ENCODE measurements at regions not wholly inside any gene's neighbourhood (a gene's known extent, or its start where the extent isn't known, plus 50 kb on each side); places are given as distances from the start of the nearest gene placed in this dataset.
A peak's percentile ranks its signal among the peaks of the same experiment; 100 is the strongest.
"Not testable (repeated sequence)": the region's sequence is repeated elsewhere in the genome, so short reads cannot be mapped to it uniquely, and the experiment has no call there.

- DNase-seq (ENCODE audit: low read depth) = no peak
Observed at GRCh38 chr2:155902635-155903034, 429.9 kb downstream of the NR4A2 start.

GRCh38 chr2:155895016-155895415 is 437.5 kb downstream of the NR4A2 start:
- peak; percentile 35 for DNase-seq (ENCODE audit: low read depth)

- not testable (repeated sequence) for DNase-seq (ENCODE audit: low read depth)
Observed at GRCh38 chr2:155880382-155880781, 452.1 kb downstream of the NR4A2 start.

- peak; percentile 19 for DNase-seq (ENCODE audit: low read depth)
Observed at GRCh38 chr2:155879900-155880299, 452.6 kb downstream of the NR4A2 start.

- DNase-seq (ENCODE audit: low read depth) = no peak
Observed at GRCh38 chr2:155872396-155872795, 460.1 kb downstream of the NR4A2 start.

- no peak for DNase-seq (ENCODE audit: low read depth)
Observed at GRCh38 chr2:155871940-155872339, 460.6 kb downstream of the NR4A2 start.

- DNase-seq (ENCODE audit: low read depth) = no peak
Observed at GRCh38 chr2:155867564-155867963, 465.0 kb downstream of the NR4A2 start.

- no peak for DNase-seq (ENCODE audit: low read depth)
Observed at GRCh38 chr2:155866477-155866876, 466.0 kb downstream of the NR4A2 start.

- no peak for DNase-seq (ENCODE audit: low read depth)
Observed at GRCh38 chr2:155852156-155852555, 480.4 kb downstream of the NR4A2 start.

GRCh38 chr2:155846259-155846658 is 486.3 kb downstream of the NR4A2 start:
- DNase-seq (ENCODE audit: low read depth) = no peak

GRCh38 chr2:155844461-155844860 is 488.1 kb downstream of the NR4A2 start:
- no peak for DNase-seq (ENCODE audit: low read depth)

- peak; percentile 29 for DNase-seq (ENCODE audit: low read depth)
Observed at GRCh38 chr2:155842103-155842502, 490.4 kb downstream of the NR4A2 start.

GRCh38 chr2:155841442-155841841 is 491.1 kb downstream of the NR4A2 start:
- no peak for DNase-seq (ENCODE audit: low read depth)

- no peak for DNase-seq (ENCODE audit: low read depth)
Observed at GRCh38 chr2:155840661-155841060, 491.9 kb downstream of the NR4A2 start.

GRCh38 chr2:155839991-155840390 is 492.5 kb downstream of the NR4A2 start:
- no peak for DNase-seq (ENCODE audit: low read depth)

- no peak for DNase-seq (ENCODE audit: low read depth)
Observed at GRCh38 chr2:155839436-155839835, 493.1 kb downstream of the NR4A2 start.

- DNase-seq (ENCODE audit: low read depth) = no peak
Observed at GRCh38 chr2:155836439-155836838, 496.1 kb downstream of the NR4A2 start.

GRCh38 chr2:155830817-155831579 is 501.5 kb downstream of the NR4A2 start:
- no peak for DNase-seq (ENCODE audit: low read depth)

- DNase-seq (ENCODE audit: low read depth) = no peak
Observed at GRCh38 chr2:155830351-155830750, 502.2 kb downstream of the NR4A2 start.

GRCh38 chr2:155825876-155826275 is 506.6 kb downstream of the NR4A2 start:
- no peak for DNase-seq (ENCODE audit: low read depth)

GRCh38 chr2:155815851-155816250 is 516.7 kb downstream of the NR4A2 start:
- DNase-seq (ENCODE audit: low read depth) = no peak

- DNase-seq (ENCODE audit: low read depth) = no peak
Observed at GRCh38 chr2:155815275-155815674, 517.2 kb downstream of the NR4A2 start.

GRCh38 chr2:155810411-155810810 is 522.1 kb downstream of the NR4A2 start:
- DNase-seq (ENCODE audit: low read depth) = no peak

GRCh38 chr2:155802888-155803287 is 529.6 kb downstream of the NR4A2 start:
- DNase-seq (ENCODE audit: low read depth) = no peak
